HG03378 (cell line): ENCODE measurements at regions not wholly inside any gene's neighbourhood (a gene's known extent, or its start where the extent isn't known, plus 50 kb on each side); places are given as distances from the start of the nearest gene placed in this dataset.

Source experiments
- ATAC-seq: cut with Tn5 transposase; IDR thresholded peaks from one replicate; pipeline ENCODE4 v1.9.1; 2021; ENCODE audit warnings: mild to moderate bottlenecking, moderate library complexity; ENCODE audit not compliant: unreplicated experiment

DNA sequence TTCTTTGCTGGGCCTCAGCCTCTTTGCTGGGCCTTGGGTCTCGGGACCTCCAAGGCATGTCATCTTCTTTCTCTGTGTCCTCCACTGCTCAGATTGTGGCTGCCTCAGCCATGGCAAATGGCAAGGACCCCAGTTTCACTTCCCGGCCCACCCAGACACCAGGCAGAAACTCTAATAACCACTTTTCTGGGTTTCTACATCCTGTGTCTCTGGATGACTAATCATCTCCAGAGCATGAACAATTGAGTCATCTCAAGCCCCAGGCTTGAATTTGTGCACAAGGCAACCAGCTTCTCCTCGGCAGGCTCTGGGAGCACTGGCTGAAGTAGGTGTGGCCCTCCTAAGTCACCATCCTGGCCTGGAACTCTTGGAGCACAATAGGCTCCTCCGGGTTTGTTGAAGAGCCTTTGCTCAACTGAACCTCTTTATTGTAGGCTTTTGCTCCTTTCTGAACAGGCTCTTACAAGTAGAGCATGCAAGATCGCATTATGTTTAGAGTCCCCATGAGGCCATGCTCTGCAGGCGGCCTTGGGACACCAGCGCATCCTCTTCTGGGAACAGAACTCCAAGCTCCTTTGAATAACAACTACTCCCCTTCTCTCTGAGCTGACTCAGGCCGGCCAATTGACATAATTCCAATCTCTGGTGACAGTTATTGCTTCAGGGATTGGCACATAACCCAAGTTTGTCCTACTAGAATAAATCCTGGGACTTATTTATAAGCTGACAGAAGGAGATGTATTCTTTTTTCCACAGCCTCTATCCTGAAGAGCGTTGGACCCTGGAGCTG, 218.1 kb downstream of the WDR11 start:
- ATAC-seq: peak; percentile 88

DNA sequence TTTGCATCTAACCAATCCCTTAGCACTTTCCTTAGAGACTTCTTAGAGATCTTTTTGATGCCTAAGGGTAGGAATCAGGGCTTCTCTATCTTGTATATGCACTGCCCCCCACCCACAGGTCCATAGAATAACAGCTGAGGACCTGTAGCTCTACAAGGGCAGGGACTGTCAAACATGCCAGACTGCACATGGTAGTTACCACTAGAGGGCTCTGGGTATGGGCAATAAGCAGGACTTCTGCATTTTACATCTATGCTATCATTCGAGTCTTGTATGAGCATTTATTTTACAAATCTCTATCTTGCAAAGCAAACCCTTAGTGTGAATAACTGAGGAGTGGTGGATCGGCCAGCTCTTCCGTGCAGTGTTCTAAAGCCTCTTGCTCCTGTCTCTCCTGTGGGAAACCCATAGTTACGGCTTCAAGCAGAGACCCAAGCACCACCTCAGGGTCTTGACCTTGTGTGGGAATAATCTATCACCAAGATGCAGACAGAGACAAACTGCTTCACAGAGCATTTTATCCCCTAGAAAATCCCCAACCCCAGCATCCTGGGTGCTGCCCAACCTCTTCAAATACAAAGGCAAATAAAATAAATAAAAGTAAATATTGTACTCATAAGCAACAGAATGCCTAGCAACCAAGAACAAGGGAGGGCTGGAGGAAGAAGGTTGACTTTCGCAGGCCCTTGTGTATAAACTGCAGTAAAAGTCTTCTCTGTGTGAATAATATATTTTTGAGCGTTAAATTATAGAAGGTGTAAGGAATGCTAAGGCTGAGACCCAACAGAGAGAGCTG, 219.3 kb downstream of the WDR11 start:
- no peak for ATAC-seq

DNA sequence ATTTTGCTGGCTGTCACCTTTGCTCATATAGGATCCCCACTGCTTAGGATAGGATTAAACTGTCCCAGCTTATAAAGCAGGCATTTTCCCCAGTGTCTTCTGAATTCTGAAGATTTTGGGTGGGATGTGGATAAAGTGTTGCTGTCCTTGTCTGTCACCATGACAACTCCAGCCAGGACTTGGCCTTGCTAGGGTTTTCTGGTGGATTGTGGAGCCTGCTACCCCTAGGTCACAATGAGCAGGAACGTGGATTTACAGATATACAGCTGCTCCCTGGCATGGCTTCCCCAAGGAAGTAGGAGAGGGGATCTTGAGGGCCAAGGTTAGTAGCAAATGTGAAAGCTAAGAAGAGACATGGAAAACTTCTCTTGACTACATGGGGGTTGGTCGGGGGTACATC, 220.7 kb downstream of the WDR11 start:
- ATAC-seq: no peak

DNA sequence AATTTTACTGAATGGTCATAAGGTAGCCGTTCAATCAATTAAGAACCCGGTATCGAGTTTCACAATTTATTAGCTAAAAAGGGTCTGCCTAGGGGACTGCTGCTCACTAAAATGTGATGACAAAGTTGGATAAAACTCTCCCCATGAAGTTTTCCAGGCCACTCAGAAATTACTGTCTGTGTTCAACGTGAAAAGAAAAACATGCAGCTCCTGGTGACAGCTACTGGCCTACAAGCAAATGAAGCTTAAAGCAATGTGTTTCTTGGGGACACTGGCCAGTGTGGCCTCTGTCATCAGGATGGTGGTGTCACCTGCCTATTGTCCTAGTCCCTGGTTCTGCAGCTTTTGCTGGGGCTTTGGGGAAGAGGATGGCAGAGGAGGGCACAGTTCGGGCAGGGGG, 222.6 kb downstream of the WDR11 start:
- ATAC-seq: no peak

DNA sequence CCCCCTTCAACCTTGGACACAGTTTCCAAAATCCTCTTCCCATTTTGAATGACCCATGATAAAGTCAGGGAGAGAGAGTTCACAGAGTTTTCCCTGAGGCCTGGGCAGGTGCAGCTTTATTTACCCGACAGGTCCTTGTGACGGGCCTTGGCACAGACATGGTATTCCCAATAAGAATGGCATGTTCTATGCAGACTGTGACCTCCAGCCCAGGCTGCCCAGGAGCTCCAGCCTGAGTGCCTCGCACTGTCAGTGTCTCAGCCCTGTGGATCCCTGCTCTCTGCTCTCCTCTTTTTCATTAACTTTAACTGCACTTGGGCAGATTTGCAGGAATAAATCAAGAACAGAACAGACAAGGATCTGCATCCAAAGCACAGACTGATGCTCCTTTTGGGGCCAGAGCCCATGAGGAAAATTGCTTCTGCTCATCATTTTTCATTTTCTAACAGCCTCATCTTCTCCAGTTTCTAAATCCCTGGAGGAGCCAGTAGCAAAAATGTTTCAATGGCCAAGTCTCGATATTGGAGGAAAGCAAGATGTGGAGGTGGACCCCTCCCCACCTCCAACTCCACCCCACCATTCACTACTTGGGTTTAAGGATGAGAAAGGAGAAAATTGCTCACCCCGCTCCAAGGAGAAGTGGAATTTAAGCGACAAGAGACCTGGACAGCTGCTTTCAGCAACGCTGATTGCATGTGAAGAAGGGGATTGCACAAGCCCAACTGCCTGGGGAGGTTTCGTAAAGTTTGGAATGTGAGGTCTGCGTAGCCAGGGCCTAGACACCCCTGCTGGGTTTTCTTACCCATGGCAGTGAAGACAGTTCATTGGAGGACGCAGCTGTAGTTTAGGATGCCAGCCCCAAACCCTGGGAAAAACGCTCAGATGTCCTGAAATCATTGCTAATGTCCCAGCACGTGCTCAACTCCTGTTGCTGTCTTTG, 225.9 kb downstream of the WDR11 start:
- ATAC-seq: no peak

DNA sequence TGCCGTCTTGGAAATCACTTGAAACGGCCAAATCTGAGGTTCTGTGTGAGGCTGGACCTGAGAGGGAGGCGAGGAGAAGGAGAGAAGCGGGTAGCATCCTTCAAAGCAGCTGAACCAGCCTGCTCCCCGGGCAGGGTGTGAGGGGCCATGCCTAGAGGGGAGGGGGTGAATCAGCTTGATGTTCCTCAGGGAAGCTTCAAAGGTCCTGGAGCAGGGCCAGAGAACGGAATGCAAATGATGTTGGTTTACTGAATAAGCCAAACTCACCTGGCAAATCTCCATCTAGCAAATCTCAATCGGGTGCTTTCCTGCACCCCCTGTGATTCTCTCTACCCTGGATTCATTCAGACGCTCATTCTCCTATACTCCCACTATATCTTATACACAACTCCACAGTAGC, 226.9 kb downstream of the WDR11 start:
- no peak for ATAC-seq

DNA sequence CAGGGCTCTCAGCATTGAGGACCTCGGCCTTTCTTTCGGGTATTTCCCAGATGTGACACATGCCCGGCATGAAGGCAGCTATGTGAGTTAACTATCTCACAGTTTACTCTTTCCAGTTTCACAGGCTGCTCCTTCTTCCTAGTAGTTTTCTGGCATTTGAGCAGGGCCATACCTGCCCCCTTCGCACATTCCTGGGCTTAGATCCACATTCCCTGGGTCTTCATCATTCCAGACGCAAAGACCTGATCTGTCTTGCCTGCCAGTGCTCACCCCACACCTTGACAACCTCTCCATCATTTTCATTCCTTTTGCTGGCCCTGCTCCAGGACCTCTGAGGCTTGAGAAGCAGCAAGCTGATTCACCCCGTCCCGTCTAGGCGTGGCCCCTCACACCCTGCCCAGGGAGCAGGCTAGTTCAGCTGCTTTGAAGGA, 227.5 kb downstream of the WDR11 start:
- ATAC-seq: no peak

DNA sequence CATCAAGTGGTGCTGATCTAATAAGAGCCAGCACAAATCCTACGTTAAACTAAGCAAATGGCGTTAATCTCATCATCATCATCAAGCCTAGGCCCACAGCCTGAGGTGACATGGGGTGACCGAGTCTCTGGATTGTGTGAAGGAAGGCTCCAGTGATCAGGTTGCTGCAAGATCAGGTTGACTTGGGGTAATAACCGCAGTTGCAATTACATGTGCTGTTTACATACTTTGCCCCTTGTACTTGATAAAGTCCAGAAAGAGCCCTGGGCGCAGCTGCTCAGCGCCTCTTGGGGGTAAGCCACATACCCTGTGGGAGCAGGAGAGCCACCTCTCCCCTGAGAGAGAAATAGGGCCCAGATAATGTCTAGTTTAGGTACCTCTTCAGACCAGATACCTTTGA, 228.1 kb downstream of the WDR11 start:
- no peak for ATAC-seq

DNA sequence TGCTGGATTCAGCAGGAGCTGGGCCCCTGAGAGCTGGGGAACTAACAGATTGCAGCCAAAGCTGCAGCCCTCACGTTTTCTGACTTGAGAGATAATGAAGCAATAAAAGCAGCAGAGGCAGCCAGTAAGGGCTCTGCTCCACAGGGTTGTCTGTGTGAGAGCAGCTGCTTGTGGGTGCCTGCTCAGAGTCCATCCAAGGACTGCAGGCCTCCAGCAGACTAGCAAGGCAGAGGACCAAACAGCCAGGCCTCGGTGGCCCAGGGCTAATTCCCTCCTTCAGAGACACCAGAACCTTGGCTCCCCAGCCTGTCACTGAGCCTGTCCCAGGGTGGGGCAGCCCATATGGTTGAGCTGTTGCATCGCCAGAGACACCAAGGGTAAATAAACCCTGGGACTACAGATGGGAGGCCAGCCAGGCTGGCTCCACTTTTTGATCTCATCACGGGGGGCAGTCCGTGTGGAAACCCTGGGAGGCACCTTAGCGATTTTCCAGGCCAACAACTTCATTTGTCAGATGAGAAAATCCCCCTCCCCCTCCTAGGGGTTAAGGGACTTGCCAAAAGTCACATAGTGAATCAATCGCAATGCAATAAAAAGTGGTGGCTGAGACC, 229.2 kb downstream of the WDR11 start:
- no peak for ATAC-seq

DNA sequence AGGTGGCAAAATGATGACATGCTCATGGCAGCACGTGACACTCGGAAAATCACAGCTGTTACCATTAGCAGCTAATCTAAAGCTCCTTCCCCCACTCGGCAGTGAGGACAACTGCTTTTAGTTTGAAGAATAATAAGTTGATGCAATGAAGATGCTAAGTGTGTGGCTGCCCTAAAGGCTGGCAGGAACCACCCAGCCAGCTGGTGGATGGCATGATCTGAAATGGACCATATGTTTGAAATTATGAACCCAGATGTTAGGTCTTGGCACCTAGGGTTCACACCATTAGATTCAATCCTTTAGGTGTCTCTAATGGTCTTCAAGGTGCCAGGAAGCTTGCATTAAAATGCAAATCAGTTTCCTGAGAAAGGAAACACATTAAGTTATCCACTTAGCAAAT, 230.1 kb downstream of the WDR11 start:
- no peak for ATAC-seq

DNA sequence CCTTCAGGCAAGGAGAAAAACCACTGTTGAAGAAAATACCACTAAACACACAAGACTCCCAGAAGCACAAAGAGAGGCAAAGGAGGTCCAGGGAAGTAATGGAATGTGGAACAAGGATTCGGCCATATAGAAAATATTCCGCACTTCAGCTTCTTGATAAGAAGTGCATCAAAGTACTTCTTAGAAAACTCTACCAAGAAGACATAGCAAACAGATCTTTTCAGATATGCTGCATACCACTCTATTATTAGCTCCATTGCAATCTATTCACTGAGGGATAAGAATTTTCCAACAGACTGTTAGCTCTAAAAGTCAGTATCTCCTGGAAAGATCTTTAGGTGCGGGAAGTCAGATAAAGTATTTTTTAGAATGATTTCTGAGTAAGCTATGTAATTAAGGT, 231.8 kb downstream of the WDR11 start:
- no peak for ATAC-seq

DNA sequence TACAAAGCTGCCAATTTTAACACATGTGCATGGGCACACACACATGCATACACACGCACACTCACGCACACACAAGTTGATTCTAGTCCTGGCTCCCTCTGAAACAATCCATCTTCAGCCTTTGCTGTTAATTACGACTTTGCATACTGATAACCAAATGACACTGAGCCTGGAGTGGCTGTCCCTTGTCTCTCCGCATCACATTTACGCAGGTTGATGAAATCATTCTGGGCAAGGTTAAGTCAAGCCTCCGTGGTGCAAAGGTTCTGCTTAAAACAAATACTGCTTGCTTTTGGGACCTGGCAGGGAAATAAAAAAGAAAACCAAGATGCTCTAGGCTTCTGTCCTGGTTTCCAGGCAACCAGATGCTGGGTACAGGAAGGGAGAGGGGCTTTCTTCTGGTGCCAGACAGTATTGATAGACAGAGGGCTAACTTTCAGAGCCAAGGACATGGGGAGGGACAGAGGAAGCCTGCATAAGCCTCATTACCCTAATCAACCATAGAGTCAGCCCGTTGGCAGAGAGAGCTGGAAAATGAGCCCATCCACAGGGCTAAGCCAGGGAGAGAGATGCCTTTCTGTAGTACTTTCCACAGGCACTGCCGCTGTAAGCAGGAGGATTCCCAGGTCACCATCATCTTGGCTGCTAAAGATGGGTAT, 233.0 kb downstream of the WDR11 start:
- ATAC-seq: no peak

DNA sequence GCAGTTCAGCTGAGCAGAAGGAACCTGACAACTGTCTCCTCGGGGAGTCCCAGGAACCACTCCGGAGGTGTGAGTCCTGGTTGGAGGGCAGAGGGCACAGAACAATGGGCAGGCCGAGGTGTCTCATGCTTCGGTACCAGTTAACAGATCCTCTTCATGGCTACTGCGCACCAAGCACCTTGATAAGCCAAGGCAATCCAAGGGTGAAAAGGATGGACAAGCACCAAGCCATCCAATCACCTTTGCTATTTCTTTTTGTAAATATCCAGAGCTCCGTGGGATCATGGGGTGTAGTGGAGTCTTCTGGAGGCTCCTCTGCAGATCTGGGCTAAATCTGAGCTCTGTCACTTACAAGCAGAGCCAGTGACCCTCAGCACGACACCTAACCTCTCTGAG, 233.5 kb downstream of the WDR11 start:
- ATAC-seq: no peak

DNA sequence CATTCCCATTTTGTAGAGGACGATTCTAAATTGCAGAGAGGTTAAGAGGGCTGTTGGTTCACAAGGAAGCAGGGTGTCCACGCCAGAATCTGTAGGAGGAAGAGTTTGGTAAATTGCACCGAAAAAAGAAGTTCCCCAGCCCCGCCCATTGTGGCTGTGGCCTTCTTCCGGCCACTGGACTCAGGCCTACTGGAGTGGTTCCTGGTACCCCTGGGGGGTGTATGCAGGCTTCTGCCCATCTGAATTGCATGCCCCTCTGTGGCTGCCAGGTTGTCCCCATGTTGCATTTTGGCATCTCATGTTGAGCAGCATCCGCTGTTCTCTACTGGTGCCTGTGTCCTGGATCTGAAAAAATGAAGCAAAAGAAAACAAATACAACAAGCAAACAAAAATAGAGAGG, 234.2 kb downstream of the WDR11 start:
- no peak for ATAC-seq

DNA sequence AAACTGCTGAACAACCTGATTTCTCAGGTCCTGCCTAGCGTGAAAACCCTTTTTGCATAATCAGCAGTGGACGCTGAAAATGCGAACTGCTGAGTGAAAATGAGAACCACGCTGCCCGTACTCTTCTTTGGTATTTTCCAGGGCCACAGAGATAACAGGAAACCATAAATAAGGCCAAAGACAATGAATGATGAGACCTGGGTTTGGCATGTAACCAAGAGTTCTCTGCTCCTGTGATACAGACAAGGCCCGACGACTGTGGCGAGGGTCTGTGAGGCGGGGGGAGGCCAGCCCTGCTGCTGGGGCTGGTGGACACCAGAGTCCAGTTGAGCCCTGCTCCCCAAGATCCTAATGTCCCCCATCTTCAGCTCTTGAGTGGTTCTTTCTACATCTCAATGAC, 236.0 kb downstream of the WDR11 start:
- no peak for ATAC-seq

DNA sequence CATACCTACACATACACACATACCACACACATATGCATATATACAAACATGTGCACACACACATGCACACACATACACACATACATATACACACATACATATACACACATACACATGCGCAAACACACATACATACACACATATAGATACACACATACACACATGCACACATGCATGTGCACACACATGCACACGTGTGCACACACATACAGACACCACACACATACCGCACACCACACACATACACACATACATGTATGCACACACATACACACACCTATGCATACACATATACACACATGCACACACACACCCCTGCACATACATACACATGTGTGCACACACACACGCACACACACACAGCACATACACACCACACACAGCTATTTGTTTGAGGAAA, 236.5 kb downstream of the WDR11 start:
- ATAC-seq: no peak

DNA sequence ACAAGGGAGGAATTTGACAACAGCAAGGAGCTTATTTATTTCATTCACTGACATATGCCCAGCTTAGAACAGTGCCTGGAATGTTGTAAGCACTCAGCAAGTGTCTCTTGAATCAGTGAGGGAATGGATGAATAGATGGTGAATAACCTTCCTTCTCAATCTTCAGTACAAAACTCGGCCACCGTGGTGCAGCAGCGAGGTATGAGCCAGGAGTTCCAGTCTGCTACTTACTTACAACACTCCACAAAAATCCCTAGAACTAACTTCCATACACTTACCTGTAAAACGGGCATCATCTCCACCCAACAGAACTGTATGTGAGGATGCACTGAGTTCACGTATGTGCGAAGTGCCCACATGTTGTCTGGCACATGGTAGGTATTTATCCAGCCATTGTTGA, 237.4 kb downstream of the WDR11 start:
- no peak for ATAC-seq

DNA sequence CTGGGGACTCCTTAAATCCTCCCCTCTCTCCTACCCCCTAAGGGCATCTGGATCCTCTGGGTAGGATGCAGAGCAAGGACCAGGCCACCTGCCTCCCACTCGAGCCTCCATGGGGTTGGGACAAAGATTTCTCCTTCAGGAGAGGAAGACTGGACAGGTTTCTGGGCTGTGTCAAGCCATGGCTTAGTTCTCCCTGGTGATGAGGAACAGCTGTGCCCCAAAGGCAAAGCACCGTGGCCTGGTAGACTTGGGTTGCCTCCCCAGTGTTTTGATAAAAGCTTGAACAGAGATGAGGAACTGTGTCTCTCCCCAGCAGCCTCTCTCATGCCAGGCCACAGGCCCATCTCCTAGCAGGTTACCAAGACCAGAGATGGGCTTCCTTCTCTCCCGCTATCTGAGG, 238.3 kb downstream of the WDR11 start:
- no peak for ATAC-seq

DNA sequence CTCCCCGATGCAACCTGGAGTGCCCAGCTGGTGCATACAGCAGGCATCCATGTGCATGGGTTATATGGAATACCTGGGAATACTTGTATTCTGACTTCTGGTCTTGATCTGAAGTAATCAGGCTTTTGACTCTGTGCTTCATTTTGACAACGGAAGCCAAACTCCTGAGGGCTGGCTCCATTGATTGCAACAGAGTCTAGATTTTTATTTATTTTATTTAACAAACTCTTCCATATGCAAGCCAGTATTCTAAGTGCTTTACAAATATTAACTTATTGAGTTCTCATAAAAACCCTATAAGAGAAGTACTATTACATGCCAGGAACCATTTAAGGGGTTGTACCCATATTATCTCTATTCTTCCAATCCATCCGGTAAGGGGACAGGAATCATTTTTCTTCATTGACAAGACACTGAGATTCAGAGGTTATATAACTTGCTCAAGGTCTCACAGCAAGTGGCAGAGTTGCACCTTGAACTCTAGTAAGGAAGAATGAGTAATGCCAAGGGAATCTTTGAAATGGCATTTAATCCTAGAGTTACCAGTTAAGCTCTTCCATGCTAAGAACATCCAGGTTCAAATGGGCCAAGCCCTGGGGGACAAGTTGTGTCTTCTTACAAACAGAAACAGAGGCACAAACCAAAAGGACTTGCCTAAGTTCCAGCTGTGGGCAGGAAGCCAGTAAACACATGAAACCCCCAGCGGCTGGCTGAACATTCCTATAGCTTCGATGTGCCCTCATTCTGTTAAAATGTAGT, 241.0 kb downstream of the WDR11 start:
- ATAC-seq: no peak

DNA sequence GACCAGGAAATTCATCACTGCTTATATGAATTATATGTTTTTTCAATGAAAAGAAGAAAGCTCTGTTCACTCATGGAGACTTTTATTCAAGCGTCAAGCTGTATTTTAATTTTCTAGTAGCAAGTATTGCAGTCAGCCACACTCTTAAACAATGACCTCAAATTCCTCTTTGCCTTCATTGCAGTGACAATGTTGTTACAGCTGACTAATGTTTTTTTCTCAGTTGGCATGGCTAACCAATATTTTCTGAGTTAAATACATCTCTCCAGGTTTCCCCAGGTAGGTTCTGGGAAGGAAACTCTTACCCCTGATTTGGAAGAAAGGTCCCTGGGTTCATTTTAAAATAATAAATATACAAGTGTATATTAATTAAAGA, 241.5 kb downstream of the WDR11 start:
- ATAC-seq: no peak
